ENCODE measurements at regions not wholly inside any gene's neighbourhood (a gene's known extent, or its start where the extent isn't known, plus 50 kb on each side); places are given as distances from the start of the nearest gene placed in this dataset.
"Not testable (repeated sequence)": the region's sequence is repeated elsewhere in the genome, so short reads cannot be mapped to it uniquely, and the experiment has no call there.

DNA sequence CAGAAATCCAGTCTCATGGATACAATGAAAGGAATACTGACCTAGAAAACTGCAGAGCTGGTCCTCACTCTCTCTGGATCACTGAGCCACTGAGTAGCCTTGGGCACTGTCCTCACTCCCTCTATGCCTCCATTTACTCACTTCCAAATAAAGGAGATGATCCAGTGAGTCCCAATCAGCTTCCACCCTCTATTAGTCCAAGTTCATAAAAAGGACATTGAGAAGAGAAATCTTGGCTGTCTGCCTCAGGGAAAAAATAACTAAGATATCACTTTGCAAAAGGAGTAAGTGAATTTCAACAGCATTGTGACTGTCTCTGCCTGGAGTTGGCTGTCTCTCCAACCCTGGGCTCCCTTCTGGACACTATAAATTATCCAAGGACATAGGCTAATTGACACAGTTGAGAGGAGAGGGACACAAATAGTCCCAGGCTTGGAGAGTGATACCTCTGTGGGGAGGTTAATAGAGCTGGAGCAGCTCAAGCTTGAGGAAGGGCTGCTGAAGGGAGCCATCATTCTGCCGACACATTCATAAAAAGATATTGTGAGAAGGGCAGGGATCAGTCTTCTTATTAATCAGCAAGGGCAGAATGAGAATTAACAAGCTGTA, 572.3 kb downstream of the RAB28 start:
- Histone ChIP-seq H3K9ac (ENCODE audit: insufficient read length) (no peak overlapping the region), H3K27ac (no peak overlapping the region), H3K9me3 (ENCODE audit: low read depth, low read length) (no peaks in the 10 kb centered on the region), H3K4me3 (no peak overlapping the region), H3K36me3 (ENCODE audit: insufficient read depth, low read length) (no peaks in the 10 kb centered on the region)
- DNase-seq (ENCODE audit: low read depth, low spot score), result no peak
- TF ChIP-seq POLR2AphosphoS5 (IDR thresholded peaks at IDR 0.05; ENCODE audit: borderline replicate concordance, low read depth, low read length) (no peak), EZH2 (IDR thresholded peaks at IDR 0.05) (no peak), FOXP2 (optimal IDR thresholded peaks at IDR 0.05; ENCODE audit: control extremely low read depth, extremely low read length, insufficient read depth) (no peak)

- H3K36me3 ChIP-seq (ENCODE audit: insufficient read depth, low read length); H3K27ac ChIP-seq; H3K9me3 ChIP-seq (ENCODE audit: low read depth, low read length); H3K4me3 ChIP-seq; DNase-seq (ENCODE audit: low read depth, low spot score); H3K9ac ChIP-seq (ENCODE audit: insufficient read length): not testable (repeated sequence)
Observed at GRCh38 chr4:12903640-12904039, 580.5 kb downstream of the RAB28 start.

GRCh38 chr4:12902735-12903134, 581.4 kb downstream of the RAB28 start:
- Histone ChIP-seq H3K27ac (no peak overlapping the region), H3K9ac (ENCODE audit: insufficient read length) (no peak overlapping the region), H3K4me3 (no peak overlapping the region), H3K36me3 (ENCODE audit: insufficient read depth, low read length) (no peaks in the 10 kb centered on the region), H3K9me3 (ENCODE audit: low read depth, low read length) (no peaks in the 10 kb centered on the region)
- no peak for DNase-seq (ENCODE audit: low read depth, low spot score)
- no peak for TF ChIP-seq EZH2 (IDR thresholded peaks at IDR 0.05)
- no peak for TF ChIP-seq POLR2AphosphoS5 (IDR thresholded peaks at IDR 0.05; ENCODE audit: borderline replicate concordance, low read depth, low read length)
- no peak for TF ChIP-seq FOXP2 (optimal IDR thresholded peaks at IDR 0.05; ENCODE audit: control extremely low read depth, extremely low read length, insufficient read depth)

DNA sequence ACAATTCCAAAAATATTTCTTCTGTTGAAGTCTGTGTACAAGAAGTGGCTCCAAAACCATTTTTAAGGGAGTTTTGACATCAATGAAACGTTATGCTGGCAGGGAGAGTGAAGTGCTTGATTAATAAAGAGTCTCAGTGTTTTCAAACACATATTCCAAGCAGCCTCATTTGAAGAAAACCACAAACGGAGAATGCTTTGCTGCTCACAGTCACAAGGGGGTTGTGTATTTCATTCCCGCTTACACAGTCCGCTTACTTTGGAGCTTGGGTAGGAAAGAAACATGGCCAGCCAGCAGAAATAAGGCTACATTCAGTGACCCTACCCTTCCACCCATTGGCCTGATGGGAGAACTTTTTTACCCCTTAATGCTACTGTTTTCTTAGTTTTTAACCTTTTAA, 586.2 kb downstream of the RAB28 start:
- Histone ChIP-seq H3K9ac (ENCODE audit: insufficient read length) (no peak overlapping the region), H3K27ac (no peak overlapping the region), H3K4me3 (no peak overlapping the region), H3K36me3 (ENCODE audit: insufficient read depth, low read length) (no peaks in the 10 kb centered on the region), H3K9me3 (ENCODE audit: low read depth, low read length) (no peaks in the 10 kb centered on the region)
- DNase-seq (ENCODE audit: low read depth, low spot score), result no peak
- TF ChIP-seq POLR2AphosphoS5 (IDR thresholded peaks at IDR 0.05; ENCODE audit: borderline replicate concordance, low read depth, low read length) (no peak), EZH2 (IDR thresholded peaks at IDR 0.05) (no peak), FOXP2 (optimal IDR thresholded peaks at IDR 0.05; ENCODE audit: control extremely low read depth, extremely low read length, insufficient read depth) (no peak)

DNA sequence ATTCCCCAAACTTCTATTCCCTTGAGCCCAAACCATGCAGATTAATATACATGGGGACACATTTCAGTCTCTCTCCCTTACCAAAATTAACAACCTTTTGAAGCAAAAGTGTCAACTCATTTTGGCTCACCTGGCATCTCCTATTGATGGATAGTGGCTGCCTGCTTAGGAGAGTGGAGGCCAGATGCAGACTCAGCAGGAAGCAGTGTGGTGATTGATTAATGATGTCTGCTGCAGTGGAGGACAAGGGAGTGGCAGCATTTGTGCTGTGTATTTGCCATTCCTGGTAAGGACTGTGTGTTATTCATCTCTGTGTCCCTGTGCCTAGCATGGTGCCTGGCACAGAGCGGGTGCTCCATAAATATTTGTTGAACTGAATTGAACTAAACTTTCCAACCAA, 590.1 kb downstream of the RAB28 start:
- Histone ChIP-seq H3K4me3 (no peak overlapping the region), H3K9me3 (ENCODE audit: low read depth, low read length) (no peaks in the 10 kb centered on the region), H3K9ac (ENCODE audit: insufficient read length) (no peak overlapping the region), H3K36me3 (ENCODE audit: insufficient read depth, low read length) (no peaks in the 10 kb centered on the region), H3K27ac (no peak overlapping the region)
- TF ChIP-seq POLR2AphosphoS5 (IDR thresholded peaks at IDR 0.05; ENCODE audit: borderline replicate concordance, low read depth, low read length), result no peak
- no peak for TF ChIP-seq FOXP2 (optimal IDR thresholded peaks at IDR 0.05; ENCODE audit: control extremely low read depth, extremely low read length, insufficient read depth)
- TF ChIP-seq EZH2 (IDR thresholded peaks at IDR 0.05), result no peak
- DNase-seq (ENCODE audit: low read depth, low spot score), result no peak

GRCh38 chr4:12889054-12889453, 595.1 kb downstream of the RAB28 start:
- no peak for TF ChIP-seq POLR2AphosphoS5 (IDR thresholded peaks at IDR 0.05; ENCODE audit: borderline replicate concordance, low read depth, low read length)
- no peak overlapping the region for H3K9ac ChIP-seq (ENCODE audit: insufficient read length)
- H3K36me3 ChIP-seq (ENCODE audit: insufficient read depth, low read length), result no peaks in the 10 kb centered on the region
- H3K27ac ChIP-seq, result no peak overlapping the region
- DNase-seq (ENCODE audit: low read depth, low spot score), result no peak
- H3K9me3 ChIP-seq (ENCODE audit: low read depth, low read length), result no peaks in the 10 kb centered on the region
- H3K4me3 ChIP-seq, result no peak overlapping the region

- no peak for DNase-seq (ENCODE audit: low read depth, low spot score)
- H3K36me3 ChIP-seq (ENCODE audit: insufficient read depth, low read length), result no peaks in the 10 kb centered on the region
- H3K9me3 ChIP-seq (ENCODE audit: low read depth, low read length), result no peaks in the 10 kb centered on the region
- H3K4me3 ChIP-seq, result no peak overlapping the region
- TF ChIP-seq FOXP2 (optimal IDR thresholded peaks at IDR 0.05; ENCODE audit: control extremely low read depth, extremely low read length, insufficient read depth), result no peak
- TF ChIP-seq POLR2AphosphoS5 (IDR thresholded peaks at IDR 0.05; ENCODE audit: borderline replicate concordance, low read depth, low read length), result no peak
- no peak for TF ChIP-seq EZH2 (IDR thresholded peaks at IDR 0.05)
- no peak overlapping the region for H3K27ac ChIP-seq
- H3K9ac ChIP-seq (ENCODE audit: insufficient read length), result no peak overlapping the region
Observed at GRCh38 chr4:12884846-12885796, 599.0 kb downstream of the RAB28 start.

- TF ChIP-seq POLR2AphosphoS5 (IDR thresholded peaks at IDR 0.05; ENCODE audit: borderline replicate concordance, low read depth, low read length), result no peak
- no peak overlapping the region for H3K4me3 ChIP-seq
- no peak for DNase-seq (ENCODE audit: low read depth, low spot score)
- H3K36me3 ChIP-seq (ENCODE audit: insufficient read depth, low read length), result no peaks in the 10 kb centered on the region
- H3K9me3 ChIP-seq (ENCODE audit: low read depth, low read length), result no peaks in the 10 kb centered on the region
- no peak overlapping the region for H3K9ac ChIP-seq (ENCODE audit: insufficient read length)
- no peak overlapping the region for H3K27ac ChIP-seq
Observed at GRCh38 chr4:12881945-12882584, 602.1 kb downstream of the RAB28 start.
